Stimulated activated CD8-positive, alpha-beta memory T cell treated with anti-CD3 and anti-CD28 coated beads, Interleukin-7, amount 100 ng/mL, for 1 hour (primary cell): ENCODE measurements at regions not wholly inside any gene's neighbourhood (a gene's known extent, or its start where the extent isn't known, plus 50 kb on each side); places are given as distances from the start of the nearest gene placed in this dataset.
"Not testable (repeated sequence)": the region's sequence is repeated elsewhere in the genome, so short reads cannot be mapped to it uniquely, and the experiment has no call there.

ENCODE experiments used
- DNase-seq, 2 donors: peaks; one replicate each; pipeline ENCODE4 v3.0.0-alpha.2; 2020; ENCODE audit warnings: low read depth in 2 of 2

DNA sequence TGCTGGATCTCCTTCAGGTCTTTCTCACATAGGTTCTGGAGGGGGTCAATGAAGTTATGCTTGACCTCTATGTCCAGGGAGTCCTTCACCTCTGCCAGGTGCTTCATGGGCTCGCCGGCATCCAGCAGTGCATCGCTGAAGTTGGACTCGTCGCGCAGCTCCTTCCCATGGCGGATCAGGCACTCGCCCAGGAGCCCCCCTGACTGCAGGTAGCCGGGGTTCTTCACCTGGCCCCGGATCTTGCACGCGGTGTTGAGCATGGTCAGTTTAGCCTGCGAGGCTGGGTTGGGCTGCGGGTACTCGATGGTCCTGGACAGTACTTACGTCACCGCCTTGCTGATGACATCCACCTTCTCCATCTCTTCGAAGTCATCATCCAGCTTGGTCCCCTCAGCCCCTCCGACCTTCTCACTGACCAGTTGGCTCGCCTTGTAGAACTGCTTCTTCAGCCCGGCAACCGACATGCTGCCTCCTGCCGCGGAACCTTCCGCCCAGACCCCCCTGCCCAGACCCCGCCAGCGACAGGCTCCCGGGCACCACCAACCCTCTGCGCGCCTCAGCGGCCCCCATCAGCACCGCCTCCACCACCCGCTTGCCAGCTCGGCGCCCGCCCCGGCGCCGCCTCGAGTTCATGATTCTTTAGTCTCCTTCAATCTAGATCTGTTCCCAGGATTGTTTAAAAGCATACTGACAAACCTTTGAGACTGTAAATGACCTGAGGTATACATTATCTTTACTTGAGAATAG lies 99.8 kb downstream of the KPNA2 start:
- no peak for DNase-seq

DNA sequence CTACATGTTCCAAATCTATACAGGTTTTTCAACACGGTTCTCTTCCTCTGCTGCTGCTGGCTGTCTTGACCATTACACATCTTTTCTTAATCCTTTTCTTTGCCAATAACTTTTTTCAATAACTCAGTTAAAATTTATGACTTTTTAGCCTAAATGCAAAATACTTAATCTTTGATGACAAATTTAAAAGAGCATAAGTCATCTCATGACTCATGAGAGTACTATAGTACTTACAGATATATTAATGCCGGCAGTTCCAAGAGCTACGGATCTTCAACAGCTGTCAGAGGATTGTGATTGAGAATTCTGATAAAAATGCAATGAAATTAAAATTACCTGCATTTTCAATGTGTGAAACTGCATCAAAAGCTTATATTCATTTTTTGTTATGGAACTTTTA lies 105.5 kb downstream of the KPNA2 start:
- DNase-seq = no peak

GRCh38 chr17:68142595-68142994 lies 105.2 kb upstream of the AMZ2 start:
- no peak for DNase-seq

DNA sequence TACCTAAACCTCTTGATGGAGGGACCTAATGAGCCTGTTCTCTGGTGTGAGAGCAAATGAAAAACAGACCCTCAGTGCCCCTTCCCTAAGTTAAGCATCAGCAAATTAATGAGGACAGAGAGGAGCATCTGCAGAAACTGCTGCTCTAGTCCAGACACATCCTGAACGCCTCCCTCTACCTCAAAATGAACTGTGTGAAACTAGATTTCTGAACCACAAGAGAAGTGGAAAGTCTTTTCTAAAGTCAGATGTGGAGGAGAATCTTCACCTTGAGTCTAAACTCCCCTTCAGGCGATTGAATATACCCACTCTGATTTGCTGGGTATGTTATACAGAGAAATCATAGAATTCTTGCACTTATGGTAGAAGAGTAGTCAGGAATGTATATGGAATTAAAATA lies 104.4 kb upstream of the AMZ2 start:
- DNase-seq = no peak

DNA sequence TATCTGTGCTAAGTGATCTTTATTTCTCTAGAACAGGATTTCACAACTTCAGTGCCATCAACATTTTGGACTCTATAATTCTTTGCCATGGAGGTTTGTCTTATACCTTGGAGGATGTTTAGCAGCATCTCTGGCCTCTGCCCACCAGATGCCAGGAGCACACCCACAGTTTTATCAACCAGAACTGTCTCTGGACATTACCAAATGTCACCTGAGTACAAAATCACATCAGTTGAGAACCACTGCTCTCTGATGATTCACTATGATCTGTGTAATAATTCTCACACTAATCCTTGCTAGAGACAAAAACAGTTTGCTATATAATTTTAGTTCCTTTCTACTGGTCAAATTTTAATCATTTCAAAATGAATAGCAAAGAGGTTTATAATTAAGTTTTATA lies 102.8 kb upstream of the AMZ2 start:
- DNase-seq = no peak

GRCh38 chr17:68148936-68149335 lies 98.9 kb upstream of the AMZ2 start:
- no peak for DNase-seq

GRCh38 chr17:68152161-68152571 lies 95.7 kb upstream of the AMZ2 start:
- no peak for DNase-seq

- no peak for DNase-seq
These were observed 92.2 kb upstream of the AMZ2 start for GRCh38 chr17:68155692-68156091.

DNA sequence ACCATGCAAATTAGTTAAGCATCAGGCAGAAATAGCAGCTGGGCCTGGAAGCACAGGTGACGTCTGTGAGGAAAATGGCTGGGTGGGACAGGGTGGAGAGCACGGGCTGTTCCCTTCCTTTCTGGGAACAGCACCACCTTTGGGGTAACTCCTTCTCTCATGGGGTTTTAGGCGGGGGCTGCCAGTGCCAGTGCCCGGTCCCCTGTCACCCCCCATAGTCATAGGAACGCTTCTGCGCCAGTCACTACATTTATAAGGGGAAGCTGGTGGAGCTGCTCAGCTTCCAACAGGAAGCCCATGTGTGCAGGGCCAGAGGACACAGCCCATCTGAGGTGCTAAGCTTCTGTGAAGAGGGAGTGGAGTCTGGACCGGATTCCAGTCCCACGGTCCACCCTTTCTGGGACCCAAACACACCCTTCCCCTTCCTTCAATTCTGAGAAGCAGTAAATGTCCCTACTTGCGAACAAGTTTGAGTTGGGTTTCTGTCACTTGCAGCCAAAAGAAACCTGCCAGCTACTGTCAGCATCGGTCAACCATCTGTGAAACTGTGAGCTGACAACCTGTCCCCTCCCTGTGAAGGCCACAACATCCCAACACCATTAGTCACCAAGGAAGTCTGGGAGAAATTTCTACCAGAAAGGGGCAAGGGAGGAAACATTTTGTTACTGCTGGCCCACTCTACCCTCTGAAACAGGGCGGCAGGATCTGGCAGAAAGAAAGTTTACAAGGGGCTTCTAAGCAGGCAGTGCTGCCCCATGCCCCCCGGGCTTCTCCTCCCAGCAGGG lies 86.0 kb upstream of the AMZ2 start:
- no peak for DNase-seq

- DNase-seq = not testable (repeated sequence)
These were observed 79.3 kb upstream of the AMZ2 start for GRCh38 chr17:68168273-68169164.

DNA sequence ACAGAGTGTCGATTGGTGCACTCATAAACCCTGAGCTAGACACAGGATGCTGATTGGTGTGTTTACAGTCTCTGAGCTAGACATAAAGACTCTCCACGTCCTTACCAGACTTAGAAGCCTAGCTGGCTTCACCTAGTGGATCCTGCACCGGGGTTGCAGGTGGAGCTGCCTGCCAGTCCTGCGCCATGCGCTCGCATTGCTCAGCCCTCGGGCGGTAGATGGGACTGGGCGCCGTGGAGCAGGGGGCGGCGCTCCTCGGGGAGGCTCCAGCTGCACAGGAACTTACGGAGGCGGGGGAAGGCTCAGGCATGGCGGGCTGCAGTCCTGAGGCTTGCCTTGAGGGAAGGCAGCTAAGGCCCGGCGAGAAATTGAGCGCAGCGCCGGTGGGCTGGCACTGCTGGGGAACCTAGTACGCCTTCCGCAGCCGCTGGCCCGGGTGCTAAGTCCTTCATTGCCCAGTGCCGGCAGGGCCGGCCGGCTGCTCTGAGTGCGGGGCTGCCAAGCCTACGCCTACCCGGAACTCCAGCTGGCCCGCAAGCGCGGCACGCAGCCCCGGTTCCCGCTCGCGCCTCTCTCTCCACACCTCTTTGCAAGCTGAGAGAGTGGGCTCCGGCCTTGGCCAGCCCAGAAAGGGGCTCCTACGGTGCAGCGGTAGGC lies 78.5 kb upstream of the AMZ2 start:
- not testable (repeated sequence) for DNase-seq

DNA sequence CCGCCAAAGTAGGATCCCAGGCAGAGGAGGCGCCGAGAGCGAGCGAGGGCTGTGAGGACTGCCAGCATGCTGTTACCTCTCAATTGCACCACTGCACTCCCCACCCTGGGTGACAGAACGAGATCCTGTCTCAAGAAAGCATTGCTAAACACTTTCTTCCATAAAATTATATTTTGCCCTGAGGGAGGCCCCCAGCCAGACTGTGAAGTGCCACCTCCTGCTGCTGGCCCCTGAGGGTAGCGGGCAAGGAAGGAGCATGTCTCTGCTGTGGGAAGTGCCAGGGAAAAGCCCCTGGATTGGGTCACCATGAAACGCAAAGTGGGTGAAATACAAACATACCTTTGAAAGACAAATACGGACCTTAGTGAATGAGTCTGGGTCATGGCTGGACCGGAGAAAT lies 78.0 kb upstream of the AMZ2 start:
- DNase-seq = no peak

DNA sequence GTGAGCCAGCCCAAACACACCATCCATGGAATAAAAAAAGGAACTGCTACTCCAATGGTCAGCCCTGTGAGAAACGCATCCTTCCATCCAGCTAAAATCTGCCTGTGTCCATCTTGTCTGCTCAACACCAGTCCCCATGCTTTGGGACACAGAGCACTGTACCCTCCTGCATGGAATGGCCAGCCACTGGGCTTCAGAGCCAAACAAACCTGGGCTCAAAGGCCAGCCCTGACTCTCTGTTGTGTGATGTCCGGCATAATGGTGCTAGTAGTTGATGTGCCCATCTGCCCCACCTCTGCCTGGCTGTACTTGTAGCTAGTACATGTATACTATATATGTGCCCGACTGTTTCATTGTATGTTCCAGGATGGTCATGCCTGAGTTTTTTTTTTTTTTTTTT lies 77.6 kb upstream of the AMZ2 start:
- no peak for DNase-seq

DNA sequence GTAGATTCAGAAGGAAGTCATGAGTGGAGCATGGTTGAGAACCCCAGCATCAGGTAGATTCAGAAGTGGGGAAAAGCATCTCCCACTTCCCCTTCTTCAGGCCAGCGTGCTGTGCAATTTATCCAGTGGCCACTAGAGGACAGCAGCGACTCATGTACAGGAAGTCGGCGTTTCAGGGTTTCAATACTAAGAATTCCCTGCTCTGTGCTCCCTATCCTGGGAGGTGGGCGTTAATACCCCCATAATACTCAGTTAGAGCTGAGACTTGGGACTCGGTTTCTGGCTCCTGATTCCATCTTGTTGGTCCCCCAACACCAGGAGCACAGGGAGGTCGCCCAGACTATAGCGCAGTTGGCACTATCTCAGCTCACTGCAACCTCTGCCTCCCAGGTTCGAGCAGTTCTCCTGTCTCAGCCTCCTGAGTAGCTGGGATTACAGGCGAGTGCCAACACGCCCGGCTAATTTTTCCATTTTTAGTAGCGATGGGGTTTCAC lies 75.3 kb upstream of the AMZ2 start:
- DNase-seq = peak; percentile 61 to 66

- DNase-seq = no peak
These were observed 72.4 kb upstream of the AMZ2 start for GRCh38 chr17:68175416-68175815.

DNA sequence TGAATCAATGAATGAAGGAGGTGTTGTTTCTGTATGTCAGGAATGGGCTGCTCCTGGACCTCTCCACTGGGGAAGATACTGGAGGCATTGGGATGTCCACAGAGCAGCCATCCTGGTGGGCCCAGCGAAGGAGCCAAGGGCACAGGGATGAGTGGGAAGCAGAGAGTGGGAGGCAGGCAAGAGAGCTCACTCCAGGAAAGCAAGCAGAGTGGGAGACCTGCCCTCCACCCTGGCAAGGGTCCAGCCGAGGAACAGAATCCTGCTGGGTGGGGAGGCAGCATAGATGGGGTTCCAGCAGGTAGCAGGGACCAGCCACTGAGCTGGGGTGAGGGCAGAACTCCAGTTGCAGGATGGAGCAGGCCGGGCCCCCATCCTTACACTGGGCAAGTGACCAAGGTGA lies 71.9 kb upstream of the AMZ2 start:
- no peak for DNase-seq

DNA sequence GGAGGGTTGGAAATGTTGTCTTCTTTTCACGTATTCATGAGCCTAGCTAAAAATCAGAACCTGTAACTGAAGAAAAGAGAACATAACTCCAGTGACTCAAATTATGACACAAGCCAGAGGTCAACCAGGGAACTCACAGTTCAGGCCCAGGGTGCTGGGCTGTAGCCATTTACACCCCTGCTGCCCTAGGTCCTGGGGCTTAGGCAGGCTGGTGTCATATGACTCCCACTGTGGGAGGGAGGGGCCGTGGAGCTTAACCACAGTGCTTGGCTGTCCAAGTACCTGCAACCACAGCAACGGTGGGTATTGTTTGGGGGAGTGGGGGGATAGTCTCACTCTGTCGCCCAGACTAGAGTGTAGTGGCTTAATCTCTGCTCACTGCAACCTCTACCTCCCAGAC lies 71.1 kb upstream of the AMZ2 start:
- DNase-seq = no peak

GRCh38 chr17:68178831-68179230 lies 69.0 kb upstream of the AMZ2 start:
- DNase-seq = no peak

DNA sequence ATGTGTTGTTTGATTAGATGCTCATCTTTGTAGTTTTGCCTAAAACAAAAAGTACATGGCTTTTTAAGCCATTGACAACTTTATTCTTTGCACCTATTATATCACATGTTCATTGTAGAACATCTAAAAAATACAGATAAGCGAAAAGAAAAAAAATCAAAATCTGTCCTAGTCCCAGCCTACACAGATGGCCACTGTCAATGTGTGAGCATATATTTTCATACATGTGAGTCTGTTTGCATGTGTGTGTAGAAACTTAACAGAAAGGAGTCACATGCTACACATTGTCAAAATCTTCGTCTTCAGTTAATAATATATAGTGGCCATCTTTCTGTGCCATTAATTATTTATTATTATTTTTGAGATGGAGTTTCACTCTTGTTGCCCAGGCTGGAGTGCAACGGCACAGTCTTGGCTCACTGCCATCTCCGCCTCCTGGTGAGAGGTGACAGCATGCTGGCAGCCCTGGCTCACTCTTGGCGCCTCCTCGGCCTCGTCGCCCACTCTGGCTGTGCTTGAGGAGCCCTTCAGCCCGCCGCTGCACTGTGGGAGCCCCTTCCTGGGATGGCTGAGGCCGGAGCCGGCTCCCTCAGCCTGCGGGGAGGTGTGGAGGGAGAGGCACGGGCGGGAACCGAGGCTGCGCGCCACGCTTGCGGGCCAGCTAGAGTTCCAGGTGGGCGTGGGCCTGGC lies 68.5 kb upstream of the AMZ2 start:
- DNase-seq = no peak

DNA sequence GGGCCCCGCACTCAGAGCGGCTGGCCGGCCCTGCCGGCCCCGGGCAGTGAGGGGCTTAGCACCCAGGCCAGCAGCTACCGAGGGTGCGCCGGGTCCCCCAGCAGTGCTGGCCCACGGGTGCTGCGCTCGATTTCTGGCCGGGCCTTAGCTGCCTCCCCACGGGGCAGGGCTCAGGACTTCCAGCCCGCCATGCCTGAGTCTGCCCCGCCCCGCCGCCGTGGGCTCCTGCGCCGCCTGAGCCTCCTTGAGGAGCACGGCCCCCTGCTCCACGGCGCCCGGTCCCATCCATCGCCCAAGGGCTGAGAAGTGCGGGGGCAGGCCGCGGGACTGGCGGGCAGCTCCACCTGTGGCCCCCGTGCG lies 67.9 kb upstream of the AMZ2 start:
- DNase-seq = no peak

- DNase-seq = no peak
These were observed 65.9 kb upstream of the AMZ2 start for GRCh38 chr17:68182011-68182306.
